ENCODE measurements at regions not wholly inside any gene's neighbourhood (a gene's known extent, or its start where the extent isn't known, plus 50 kb on each side); places are given as distances from the start of the nearest gene placed in this dataset.

DNA sequence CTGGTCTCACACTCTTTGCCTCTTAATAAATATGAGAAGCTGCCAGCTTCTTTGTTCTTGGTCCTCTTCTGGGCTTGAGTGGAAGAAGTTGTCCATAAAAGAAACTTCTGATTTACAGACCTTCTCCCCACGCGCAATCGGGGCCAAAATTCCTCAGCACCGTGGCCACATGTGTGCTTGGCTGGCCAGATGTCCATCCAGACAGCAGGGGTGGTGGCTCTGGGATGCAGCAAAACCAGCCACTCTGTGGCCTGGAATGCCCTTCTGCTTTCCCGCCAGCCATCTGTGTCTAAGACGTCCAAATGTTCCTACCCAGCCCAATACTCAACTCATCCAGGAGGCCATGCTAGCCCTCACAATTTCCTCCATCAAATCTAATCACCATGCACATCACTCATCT is 250.8 kb downstream of the EN1 start:
- intact Hi-C loops (cut with micrococcal nuclease; ENCODE audit: unreplicated experiment): no loop called here
- no TSS peak for BruUV-seq (replicated peaks)

More for the DNA sequence above, 250.8 kb downstream of the EN1 start:
- FAIRE-seq: no peak
- Histone ChIP-seq H4K20me1 (ENCODE audit: control insufficient read depth, insufficient read depth) (no peaks in the 10 kb centered on the region), H3K4me3 (no peak overlapping the region), H3K27me3 (replicated peaks in 1 of 2; ENCODE audit: control insufficient read depth in 2 of 2, insufficient read depth in 2 of 2, low read length in 1 of 2) (no peaks in the 10 kb centered on the region), H3K4me1 (ENCODE audit: control insufficient read depth, insufficient read depth, low read length) (no peaks in the 10 kb centered on the region), H3K36me3 (ENCODE audit: control insufficient read depth in 2 of 2, insufficient read depth in 2 of 2, low read length in 1 of 2) (no peaks in the 10 kb centered on the region), H3K9me3 (replicated peaks; ENCODE audit: control insufficient read depth, insufficient read depth, low read length) (no peaks in the 10 kb centered on the region; the same call in 2 of the 3 replicates), H2AFZ (ENCODE audit: control insufficient read depth, low read depth, low read length) (no peak overlapping the region), H3K4me2 (ENCODE audit: control insufficient read depth, insufficient read depth) (no peak overlapping the region), H3K27ac (ENCODE audit: control insufficient read depth, insufficient read depth) (no peak overlapping the region), H3K79me2 (ENCODE audit: control insufficient read depth, insufficient read depth, low read length) (no peaks in the 10 kb centered on the region), H3K9ac (ENCODE audit: control insufficient read depth, insufficient read depth, low read length) (no peak overlapping the region)
- in situ Hi-C loops (cut with MboI): no loop called here
- no peak for ATAC-seq
- ChIA-PET SMC1A (ENCODE audit: uncharacterized antibody, unreplicated experiment) (interaction anchor here (0.6 kb wide), 1 partner anchor 1481 kb away, joined by 3 read pairs; no protein-coding TSS in a partner anchor), POLR2A (no interaction called here), RAD21 (ENCODE audit: unreplicated experiment) (no interaction called here), CTCF (no interaction called here)
- WGBS (ENCODE audit: insufficient coverage, insufficient replicate concordance, low lambda C conversion rate, missing lambda C conversion rate): 54% methylated on average over 6 of the region's 6 CpGs
- no peak for TF ChIP-seq RUNX3 (IDR thresholded peaks at IDR 0.05; ENCODE audit: low read length)
- no peak for TF ChIP-seq ATF2 (IDR thresholded peaks at IDR 0.05; ENCODE audit: low read length)
- no peak for TF ChIP-seq ZZZ3 (IDR thresholded peaks at IDR 0.05; ENCODE audit: control insufficient read depth, insufficient read length, low read depth)
- no peak for TF ChIP-seq HDAC6 (IDR thresholded peaks at IDR 0.05; ENCODE audit: unreplicated experiment)
- TF ChIP-seq TCF12 (IDR thresholded peaks at IDR 0.05; ENCODE audit: low read depth, low read length): no peak
- TF ChIP-seq RFX5 (IDR thresholded peaks at IDR 0.05; ENCODE audit: low read depth, low read length): no peak
- TF ChIP-seq MLLT1 (IDR thresholded peaks at IDR 0.05): no peak
- TF ChIP-seq ZNF274 (IDR thresholded peaks at IDR 0.05; ENCODE audit: insufficient read depth, insufficient read length): no peak
- TF ChIP-seq POLR2AphosphoS5 (IDR thresholded peaks at IDR 0.05; ENCODE audit: low read length): no peak
- DNase-seq (ENCODE audit: low read depth, low spot score): no peak

Data from GM12878 (cell line).